HepG2 (cell line): ENCODE measurements at regions not wholly inside any gene's neighbourhood (a gene's known extent, or its start where the extent isn't known, plus 50 kb on each side); places are given as distances from the start of the nearest gene placed in this dataset.

ENCODE experiments used
- ATAC-seq: fragments of 200-7000 bp; cut with Tn5 transposase; 3 replicates; pipeline ENCODE4 v1.9.1; 2020; ENCODE audit warnings: mild to moderate bottlenecking, moderate library complexity
- BruUV-seq: library from RNA; stranded (reverse); fragments of 400-500 nt; replicated peaks from 2 replicates; lab custom pipeline; 2021; lab: Mats Ljungman, UMichigan
- CTCF ChIA-PET: fragments of 300-600 bp; formaldehyde crosslinking; extraction: SDS; loops from one replicate; lab custom pipeline; 2021; ENCODE audit warnings: low total read pairs, inconsistent platforms, low intra/inter-chr PET ratio; lab: Yijun Ruan, JAX
- POLR2A ChIA-PET: fragments of 350-600 bp; sonication (Branson Sonifier 250); formaldehyde crosslinking; loops from one replicate; lab custom pipeline; 2020; ENCODE audit warnings: antibody characterized with exemption, inconsistent platforms; lab: Yijun Ruan, JAX
- DNase-seq: peaks from one replicate; pipeline ENCODE4 v3.0.0-alpha.2; 2015; ENCODE audit warnings: low spot score
- FAIRE-seq: peaks from 3 replicates; lab custom pipeline; 2011; peaks lifted over from hg19 to GRCh38; lab: Jason Lieb, UNC
- H2AFZ ChIP-seq: one replicate; pipeline ENCODE4 v1.6.1; 2011; ENCODE audit warnings: low read length, inconsistent platforms
- H3K27ac ChIP-seq: fragments of 300-600 bp; 3 replicates; pipeline ENCODE4 v1.8.0; 2011; ENCODE audit warnings: mixed run types, mild to moderate bottlenecking, mixed read lengths, low read length, inconsistent platforms; ENCODE audit not compliant: insufficient read depth; ENCODE audit errors: extremely low read length
- H3K27me3 ChIP-seq, 2 experiments: fragments of 200-600 bp in 1 of 2; 2 replicates in 1 of 2; 3 replicates in 1 of 2; pipeline versions ENCODE4 v1.6.0 to v1.8.0; 2011; ENCODE audit warnings: low read length in 2 of 2, mild to moderate bottlenecking in 2 of 2, moderate library complexity in 2 of 2, inconsistent platforms in 1 of 2; ENCODE audit not compliant: insufficient read depth in 2 of 2, control insufficient read depth in 1 of 2
- H3K36me3 ChIP-seq, 2 experiments: fragments of 200-600 bp in 1 of 2; replicated peaks in 1 of 2; 2 replicates in 1 of 2; 3 replicates in 1 of 2; pipeline versions ENCODE4 v1.5.1 to v1.8.0; 2011; ENCODE audit warnings: low read length in 2 of 2, inconsistent platforms in 1 of 2; ENCODE audit not compliant: insufficient read depth in 2 of 2, control insufficient read depth in 1 of 2
- H3K4me1 ChIP-seq: 2 replicates; pipeline ENCODE4 v1.5.1; 2012; ENCODE audit warnings: low read length, inconsistent platforms; ENCODE audit not compliant: insufficient read depth
- H3K4me2 ChIP-seq: 2 replicates; pipeline ENCODE4 v1.6.0; 2011; ENCODE audit warnings: low read depth, low read length, inconsistent platforms
- H3K4me3 ChIP-seq, 3 experiments: fragments of 200-600 bp in 1 of 3; sonication (generic), shearing (Covaris generic) in 1 of 3; replicated peaks in 1 of 3; 2 replicates each; pipeline ENCODE4 v1.5.1; 2011 to 2016; ENCODE audit warnings: low read length in 3 of 3, inconsistent platforms in 2 of 3, low read depth in 2 of 3, mild to moderate bottlenecking in 2 of 3, control low read depth in 1 of 3, mixed read lengths in 1 of 3; ENCODE audit not compliant: insufficient read depth in 1 of 3
- H3K79me2 ChIP-seq: one replicate; pipeline ENCODE4 v1.6.1; 2011; ENCODE audit warnings: low read length, inconsistent platforms; ENCODE audit not compliant: insufficient read depth
- H3K9ac ChIP-seq: 2 replicates; pipeline ENCODE4 v1.6.0; 2011; ENCODE audit warnings: mild to moderate bottlenecking, low read depth, low read length, inconsistent platforms; ENCODE audit not compliant: insufficient read depth
- H3K9me3 ChIP-seq: 2 replicates; pipeline ENCODE4 v1.5.1; 2012; ENCODE audit warnings: mild to moderate bottlenecking, low read length
- H4K20me1 ChIP-seq: 2 replicates; pipeline ENCODE4 v1.6.0; 2011; ENCODE audit warnings: inconsistent platforms, mild to moderate bottlenecking, low read length, moderate library complexity; ENCODE audit not compliant: insufficient read depth
- ARNT ChIP-seq: fragments of 450-650 bp; IDR thresholded peaks from 2 replicates; pipeline ENCODE4 v1.6.1; 2017
- BCLAF1 ChIP-seq: fragments of 450-650 bp; IDR thresholded peaks from 2 replicates; pipeline ENCODE4 v1.6.1; 2017; ENCODE audit warnings: mild to moderate bottlenecking
- CREM ChIP-seq, 2 experiments: sonication (generic) in 1 of 2; formaldehyde crosslinking in 1 of 2; IDR thresholded peaks; 2 replicates each; pipeline versions ENCODE4 v1.4.0 to v1.6.1; 2016 to 2020; ENCODE audit warnings: antibody characterized with exemption in 1 of 2, mild to moderate bottlenecking in 1 of 2, missing genetic modification reagents in 1 of 2
- DMAP1 ChIP-seq: IDR thresholded peaks from 2 replicates; pipeline ENCODE4 v1.6.1; 2016
- HNRNPL ChIP-seq: fragments of 200-400 bp; formaldehyde crosslinking; IDR thresholded peaks from 2 replicates; pipeline ENCODE4 v1.6.1; 2017; ENCODE audit warnings: mild to moderate bottlenecking, low read depth, low read length
- IKZF5 ChIP-seq: IDR thresholded peaks from 2 replicates; pipeline ENCODE4 v1.6.1; 2018; ENCODE audit warnings: missing genetic modification reagents, mild to moderate bottlenecking, missing compliant biosample characterization
- LRRFIP1 ChIP-seq: sonication (generic); formaldehyde crosslinking; conservative IDR thresholded peaks from 2 replicates; pipeline ENCODE4 v1.4.0; 2020; ENCODE audit warnings: missing genetic modification reagents
- MBNL3 ChIP-seq: fragments of 250-450 bp; sonication (Bioruptor Pico); conservative IDR thresholded peaks from 2 replicates; pipeline ENCODE4 v1.8.0; 2022; ENCODE audit warnings: mild to moderate bottlenecking, inconsistent platforms
- NONO ChIP-seq, 2 experiments: fragments of 450-650 bp in 1 of 2; sonication (generic) in 1 of 2; formaldehyde crosslinking in 1 of 2; IDR thresholded peaks in 1 of 2; conservative IDR thresholded peaks in 1 of 2; 2 replicates each; pipeline versions ENCODE4 v1.6.1 to v1.8.0; 2017 to 2022; ENCODE audit warnings: mild to moderate bottlenecking in 1 of 2, missing genetic modification reagents in 1 of 2, moderate library complexity in 1 of 2
- POLR2AphosphoS5 ChIP-seq: IDR thresholded peaks from 2 replicates; pipeline ENCODE4 v1.6.1; 2012; ENCODE audit warnings: low read depth, low read length
- TSC22D2 ChIP-seq: sonication (generic); formaldehyde crosslinking; IDR thresholded peaks from 2 replicates; pipeline ENCODE4 v1.5.1; 2020; ENCODE audit warnings: missing genetic modification reagents, mild to moderate bottlenecking, borderline replicate concordance
- ZBTB43 ChIP-seq: sonication (generic); formaldehyde crosslinking; conservative IDR thresholded peaks from 2 replicates; pipeline ENCODE4 v1.4.0; 2020; ENCODE audit warnings: missing genetic modification reagents
- ZNF281 ChIP-seq: sonication (generic); formaldehyde crosslinking; IDR thresholded peaks from 2 replicates; pipeline ENCODE4 v1.4.0; 2020; ENCODE audit warnings: missing genetic modification reagents, borderline replicate concordance
- ZNF572 ChIP-seq: sonication (generic); formaldehyde crosslinking; IDR thresholded peaks from 2 replicates; pipeline ENCODE4 v1.5.1; 2020; ENCODE audit warnings: mild to moderate bottlenecking, missing genetic modification reagents
- ZNF777 ChIP-seq: sonication (generic); formaldehyde crosslinking; IDR thresholded peaks from 2 replicates; pipeline ENCODE4 v1.4.0; 2020; ENCODE audit warnings: missing genetic modification reagents
- WGBS: methylation state at CpG from one replicate; pipeline ENCODE4 v1.1.6; 2017; ENCODE audit warnings: low lambda C conversion rate; 5-methylcytosine and 5-hydroxymethylcytosine counted together
- in situ Hi-C: cut with HindIII; loops from 2 replicates; pipeline ENCODE4 v1.10.0; 2017; ENCODE audit warnings: low pct_unique_long_range_greater_than_20kb; ENCODE audit not compliant: extremely low pct_ligation_motif_present
- intact Hi-C: fragments of 100-400 bp; cut with micrococcal nuclease; formaldehyde crosslinking; loops from one replicate; pipeline ENCODE4 v1.10.0; 2022; ENCODE audit not compliant: unreplicated experiment

GRCh38 chr4:154983714-154984113 is 202.6 kb downstream of the RBM46 start:
- ChIA-PET CTCF (no interaction called here), POLR2A (no interaction called here)
- intact Hi-C loops, result no loop called here
- H2AFZ ChIP-seq, result no peak overlapping the region
- H3K79me2 ChIP-seq, result no peaks in the 10 kb centered on the region
- no peaks in the 10 kb centered on the region for H3K9me3 ChIP-seq
- no peak for ATAC-seq
- DNase-seq, result no peak
- H3K27ac ChIP-seq, result no peak overlapping the region
- WGBS, result under 1% methylated on average over 5 of the region's 5 CpGs
- no peak overlapping the region for H3K4me2 ChIP-seq
- no peaks in the 10 kb centered on the region for H3K36me3 ChIP-seq
- no peak for FAIRE-seq
- H3K9ac ChIP-seq, result no peak overlapping the region
- no peaks in the 10 kb centered on the region for H4K20me1 ChIP-seq
- H3K27me3 ChIP-seq, result no peaks in the 10 kb centered on the region
- no peaks in the 10 kb centered on the region for H3K4me1 ChIP-seq
- H3K4me3 ChIP-seq, result no peak overlapping the region
- no TSS peak for BruUV-seq
- in situ Hi-C loops, result loop anchor here (10.0 kb wide), 1 partner anchor 371 kb away; no protein-coding TSS in a partner anchor
- TF ChIP-seq IKZF5 (CRISPR knock-in tag) (no peak), DMAP1 (CRISPR knock-in tag) (no peak), ZNF281 (CRISPR knock-in tag) (no peak), TSC22D2 (no peak), ARNT (no peak), POLR2AphosphoS5 (no peak), BCLAF1 (no peak), CREM (IDR thresholded peaks at IDR 0.05) (no peak), CREM (CRISPR knock-in tag; IDR thresholded peaks at IDR 0.05) (no peak), MBNL3 (no peak), NONO (IDR thresholded peaks at IDR 0.05) (no peak), NONO (CRISPR knock-in tag; conservative IDR thresholded peaks at IDR 0.05) (no peak), ZBTB43 (CRISPR knock-in tag) (no peak), ZNF572 (CRISPR knock-in tag) (no peak), LRRFIP1 (no peak), ZNF777 (CRISPR knock-in tag) (no peak), HNRNPL (no peak)
